Panc1 (cell line): ENCODE measurements at regions not wholly inside any gene's neighbourhood (a gene's known extent, or its start where the extent isn't known, plus 50 kb on each side); places are given as distances from the start of the nearest gene placed in this dataset.
A peak's percentile ranks its signal among the peaks of the same experiment; 100 is the strongest.

Experiments used
- ATAC-seq: fragments of 200-7000 bp; cut with Tn5 transposase; 2 replicates; pipeline ENCODE4 v1.9.1; 2020; ENCODE audit warnings: mild to moderate bottlenecking, moderate library complexity
- BruUV-seq: library from RNA; stranded (reverse); fragments of 400-500 nt; replicated peaks from 2 replicates; lab custom pipeline; 2021; lab: Mats Ljungman, UMichigan
- CTCF ChIA-PET: fragments of 300-600 bp; sonication (Branson Sonifier 250); formaldehyde crosslinking; loops from one replicate; lab custom pipeline; 2022; ENCODE audit warnings: antibody characterized with exemption; lab: Charles Lee
- POLR2A ChIA-PET: fragments of 300-600 bp; sonication (Branson Sonifier 250); formaldehyde crosslinking; loops from one replicate; lab custom pipeline; 2022; ENCODE audit warnings: antibody characterized with exemption; lab: Charles Lee
- DNase-seq: peaks from one replicate; pipeline ENCODE4 v3.0.0-alpha.2; 2010; ENCODE audit warnings: low read depth, low spot score
- H3K27ac ChIP-seq: 2 replicates; pipeline ENCODE4 v1.5.1; 2011; ENCODE audit warnings: mild to moderate bottlenecking, low read length, inconsistent platforms
- H3K27me3 ChIP-seq: fragments of 200-500 bp; sonication (Bioruptor generic); 2 replicates; pipeline ENCODE4 v1.6.0; 2014; ENCODE audit warnings: low read length, inconsistent platforms; ENCODE audit not compliant: control insufficient read depth, insufficient read depth
- H3K36me3 ChIP-seq: fragments of 200-500 bp; sonication (Bioruptor generic); 2 replicates; pipeline ENCODE4 v1.5.1; 2014; ENCODE audit warnings: inconsistent platforms, mild to moderate bottlenecking, low read length, moderate library complexity; ENCODE audit not compliant: control insufficient read depth, insufficient read depth
- H3K4me1 ChIP-seq: 2 replicates; pipeline ENCODE4 v1.5.1; 2011; ENCODE audit warnings: inconsistent platforms, mild to moderate bottlenecking, low read length, moderate library complexity; ENCODE audit not compliant: control insufficient read depth, insufficient read depth
- H3K4me3 ChIP-seq, 2 experiments: 2 replicates each; pipeline ENCODE4 v1.5.1; 2011 to 2012; ENCODE audit warnings: low read depth in 2 of 2, low read length in 2 of 2, mild to moderate bottlenecking in 2 of 2, inconsistent platforms in 1 of 2, moderate library complexity in 1 of 2
- H3K9me3 ChIP-seq: fragments of 200-500 bp; sonication (Bioruptor generic); 2 replicates; pipeline ENCODE4 v1.5.1; 2014; ENCODE audit warnings: low read depth, mild to moderate bottlenecking, inconsistent platforms, low read length, moderate library complexity; ENCODE audit not compliant: control insufficient read depth, insufficient read depth
- CTCF ChIP-seq: fragments of 450-650 bp; IDR thresholded peaks from 2 replicates; pipeline ENCODE4 v1.5.1; 2017; ENCODE audit warnings: mild to moderate bottlenecking
- POLR2AphosphoS5 ChIP-seq: IDR thresholded peaks from 2 replicates; pipeline ENCODE4 v1.6.1; 2012; ENCODE audit warnings: mild to moderate bottlenecking, low read depth, low read length, moderate library complexity
- REST ChIP-seq, 2 experiments: IDR thresholded peaks; 2 replicates each; pipeline ENCODE4 v1.6.1; 2011 to 2012; ENCODE audit warnings: low read depth in 2 of 2, control low read depth in 1 of 2, low read length in 1 of 2, mild to moderate bottlenecking in 1 of 2, moderate library complexity in 1 of 2; ENCODE audit not compliant: insufficient read depth in 1 of 2
- SIN3A ChIP-seq: IDR thresholded peaks from 2 replicates; pipeline ENCODE4 v1.6.1; 2012; ENCODE audit warnings: low read depth, mild to moderate bottlenecking, low read length, moderate library complexity, borderline replicate concordance; ENCODE audit not compliant: insufficient read depth
- TCF7L2 ChIP-seq: IDR thresholded peaks from 2 replicates; pipeline ENCODE4 v1.6.1; 2011; ENCODE audit warnings: mild to moderate bottlenecking, low read depth, low read length, inconsistent platforms
- in situ Hi-C: cut with HindIII; loops from 2 replicates; pipeline ENCODE4 v1.10.0; 2016; ENCODE audit warnings: low sequenced_read_pairs, low pct_unique_long_range_greater_than_20kb
- intact Hi-C: fragments of 100-400 bp; cut with micrococcal nuclease; formaldehyde crosslinking; loops from one replicate; pipeline ENCODE4 v1.10.0; 2022; ENCODE audit not compliant: unreplicated experiment

DNA sequence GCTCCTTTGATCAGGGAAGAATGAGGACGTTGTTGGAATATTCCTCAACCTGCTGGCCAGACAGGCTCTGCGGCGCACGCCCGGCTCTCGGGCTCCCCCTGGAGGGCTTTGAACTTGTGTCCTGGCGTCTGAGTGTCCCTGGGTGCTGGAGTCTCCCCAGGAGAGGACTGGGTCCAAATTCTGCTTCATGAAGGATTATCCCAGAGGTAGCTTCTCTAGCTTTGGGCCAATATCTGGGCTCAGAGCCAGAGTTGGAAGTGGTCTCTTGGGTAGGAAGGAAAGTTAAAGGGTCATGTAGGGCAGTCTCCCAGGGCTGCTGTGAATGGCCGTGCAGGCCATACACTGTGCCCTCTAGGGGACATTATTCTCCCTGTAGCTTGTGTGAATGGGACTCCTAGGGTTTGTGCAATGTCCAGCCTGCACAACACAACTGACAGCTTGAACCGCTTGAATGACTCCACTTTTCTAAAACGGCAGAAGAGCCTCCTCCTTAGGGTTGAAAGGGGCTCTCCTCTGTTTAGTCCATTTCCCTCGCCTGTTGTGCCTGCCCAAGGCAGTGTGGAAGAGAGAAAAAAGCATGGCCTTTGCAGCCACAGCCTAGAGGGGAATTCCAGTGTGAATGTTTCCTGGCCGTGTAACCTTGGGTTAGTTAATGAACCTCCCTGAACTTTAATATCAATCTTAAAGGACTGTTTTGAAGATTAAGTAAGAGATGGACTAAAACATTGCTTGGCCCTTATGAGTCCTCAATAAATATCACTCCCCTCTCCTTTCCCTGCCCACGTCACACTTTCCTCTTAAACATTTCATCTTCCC, 111.2 kb upstream of the THY1 start:
- H3K4me3 ChIP-seq: no peak overlapping the region
- in situ Hi-C loops (no loop called here), intact Hi-C loops (loop anchor here (1.0 kb wide), 1 partner anchor 53 kb away; no protein-coding TSS in a partner anchor)
- H3K4me1 ChIP-seq: no peaks in the 10 kb centered on the region
- no peaks in the 10 kb centered on the region for H3K9me3 ChIP-seq
- CTCF ChIA-PET: interaction anchor here (0.5 to 1.5 kb wide), 6 partner anchors 9 to 255 kb away, joined by 3 to 8 read pairs (median 3); no protein-coding TSS in a partner anchor
- DNase-seq: peak; percentile 42
- no peak overlapping the region for H3K27ac ChIP-seq
- no peaks in the 10 kb centered on the region for H3K36me3 ChIP-seq
- no TSS peak for BruUV-seq
- peaks cover 2% of the 10 kb centered on the region; the same call in 1 of the 2 replicates for H3K27me3 ChIP-seq
- peak; percentile 96 for ATAC-seq
- POLR2A ChIA-PET: no interaction called here
- TF ChIP-seq CTCF (peak; percentile 100), SIN3A (no peak)

DNA sequence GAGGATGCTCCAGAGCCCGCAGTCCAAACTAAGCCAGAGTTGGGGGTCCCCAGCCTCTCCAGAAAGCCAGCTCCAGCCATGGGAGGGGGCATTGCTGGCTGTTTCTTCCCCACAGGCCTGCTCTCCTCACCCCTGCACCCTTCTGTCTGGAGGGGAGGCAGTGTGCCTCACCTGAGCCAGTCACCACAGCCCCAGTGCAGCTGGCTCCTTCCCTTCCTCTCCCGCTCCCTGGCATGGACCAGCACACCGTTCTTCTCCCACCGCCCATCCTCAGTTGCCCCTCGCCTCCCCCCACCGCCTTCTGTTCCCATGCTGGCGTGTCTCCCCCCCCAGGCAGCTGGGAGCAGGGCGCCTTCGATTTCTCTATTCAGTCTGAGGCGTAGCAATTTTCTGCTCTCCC, 110.5 kb upstream of the THY1 start:
- no peaks in the 10 kb centered on the region for H3K4me1 ChIP-seq
- H3K27ac ChIP-seq: no peak overlapping the region
- ChIA-PET CTCF (interaction anchor here (0.6 to 1.5 kb wide), 4 partner anchors 53 to 197 kb away, joined by 3 to 8 read pairs (median 4); no protein-coding TSS in a partner anchor), POLR2A (no interaction called here)
- no peak for ATAC-seq
- intact Hi-C loops (no loop called here), in situ Hi-C loops (no loop called here)
- H3K4me3 ChIP-seq: no peak overlapping the region
- no peak for DNase-seq
- H3K36me3 ChIP-seq: no peaks in the 10 kb centered on the region
- no peak for TF ChIP-seq SIN3A
- no peak for TF ChIP-seq CTCF
- no peak for TF ChIP-seq TCF7L2
- no peak for TF ChIP-seq REST (IDR thresholded peaks at IDR 0.05; ENCODE audit: insufficient read depth in 1 of 2, low read depth in 2 of 2, low read length in 1 of 2)
- no peak for TF ChIP-seq POLR2AphosphoS5
- H3K9me3 ChIP-seq: no peaks in the 10 kb centered on the region
- no TSS peak for BruUV-seq
- H3K27me3 ChIP-seq: peaks cover 2% of the 10 kb centered on the region; the same call in 1 of the 2 replicates
